DMS 273 (cell line): ENCODE measurements at regions not wholly inside any gene's neighbourhood (a gene's known extent, or its start where the extent isn't known, plus 50 kb on each side); places are given as distances from the start of the nearest gene placed in this dataset.

Source experiments
- DNase-seq: peaks from one replicate; lab custom pipeline; 2025; ENCODE audit not compliant: unreplicated experiment; lab: John Stamatoyannopoulos, UW

- DNase-seq: peak; percentile 45
Measured at GRCh38 chr2:65800998-65801397, 368.6 kb upstream of the SPRED2 start.

DNA sequence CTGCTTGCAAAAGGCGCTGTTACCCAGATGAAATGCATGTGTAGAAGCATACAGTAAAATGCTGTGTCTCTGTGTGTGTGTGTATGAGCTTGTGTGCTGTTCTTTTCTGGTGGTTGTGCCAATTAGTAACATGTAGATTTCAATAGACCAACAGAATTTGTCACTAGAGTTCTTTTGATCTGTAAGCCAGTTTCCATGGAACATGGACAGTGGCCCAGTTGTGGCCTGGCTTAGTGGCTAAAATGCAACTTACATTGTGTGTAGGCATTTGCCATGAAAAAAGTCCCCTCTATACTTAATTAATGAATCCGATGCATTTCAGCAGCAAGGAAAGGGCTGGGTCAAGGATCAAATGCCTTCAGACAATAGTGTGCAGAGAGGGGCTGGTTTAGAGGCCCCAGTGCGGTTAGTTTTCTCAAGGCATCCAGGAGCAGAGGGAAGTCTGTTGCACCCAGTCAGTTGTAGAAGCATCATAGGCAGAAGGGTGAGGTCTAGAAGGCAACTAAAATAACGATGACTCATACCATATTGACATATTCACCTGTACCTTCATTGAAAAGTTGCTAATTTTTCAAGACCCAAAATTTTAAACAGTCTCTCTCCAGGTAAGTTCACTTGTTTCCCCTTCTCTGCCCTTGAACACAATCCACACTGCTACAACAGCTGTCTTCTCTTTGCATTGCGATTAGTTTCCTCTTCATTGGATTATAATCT, 366.9 kb upstream of the SPRED2 start:
- DNase-seq: no peak

GRCh38 chr2:65798641-65799040, 366.2 kb upstream of the SPRED2 start:
- DNase-seq: no peak

DNA sequence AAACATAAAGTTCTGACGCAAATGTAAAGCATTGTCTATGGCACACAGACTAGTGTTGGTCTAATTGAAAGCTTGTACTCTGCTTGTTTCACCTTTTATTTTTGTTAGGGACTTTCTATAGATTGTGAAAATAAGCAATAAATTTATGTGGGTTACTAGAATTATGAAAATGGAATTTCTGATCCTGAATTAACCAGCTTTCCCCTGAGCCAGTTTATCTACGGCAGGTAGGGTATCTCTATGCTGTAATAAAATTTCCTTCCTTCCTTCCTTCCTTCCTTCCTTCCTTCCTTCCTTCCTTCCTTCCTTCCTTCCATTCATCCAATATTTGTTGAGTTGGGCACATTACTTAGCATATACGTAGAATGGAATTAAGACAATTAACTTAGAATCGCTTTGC, 362.6 kb upstream of the SPRED2 start:
- DNase-seq: no peak

DNA sequence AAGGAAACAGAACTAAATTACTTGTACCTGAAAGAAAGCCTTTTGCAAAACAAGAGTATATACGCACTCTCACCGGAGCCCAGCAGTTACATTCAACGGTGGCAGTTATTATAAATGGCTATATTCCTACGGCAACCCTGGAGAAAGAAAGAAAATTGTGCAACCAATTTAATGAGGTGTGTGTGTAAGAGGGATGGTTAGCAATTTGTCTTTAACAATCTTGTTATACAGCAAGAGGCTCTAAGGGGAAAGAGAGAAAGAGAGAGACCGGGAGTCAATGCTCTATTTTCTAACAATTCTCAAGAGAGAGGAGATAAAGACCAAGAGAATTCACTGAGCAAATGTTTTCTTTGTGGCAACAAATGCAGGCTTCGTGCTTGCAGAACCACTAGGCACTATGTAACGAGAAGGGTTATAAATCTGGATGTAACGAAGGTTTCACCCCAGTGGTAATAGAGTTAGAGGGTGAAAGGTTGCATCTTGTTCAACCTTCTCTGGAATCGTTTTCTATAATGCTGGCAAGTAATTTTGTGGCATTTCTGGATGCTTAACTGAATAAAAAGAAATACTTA, 359.1 kb upstream of the SPRED2 start:
- DNase-seq: no peak

GRCh38 chr2:65790676-65790935, 358.2 kb upstream of the SPRED2 start:
- DNase-seq: no peak

GRCh38 chr2:65789923-65790675, 357.7 kb upstream of the SPRED2 start:
- DNase-seq: no peak

GRCh38 chr2:65788556-65788955, 356.2 kb upstream of the SPRED2 start:
- peak; percentile 71 for DNase-seq

DNA sequence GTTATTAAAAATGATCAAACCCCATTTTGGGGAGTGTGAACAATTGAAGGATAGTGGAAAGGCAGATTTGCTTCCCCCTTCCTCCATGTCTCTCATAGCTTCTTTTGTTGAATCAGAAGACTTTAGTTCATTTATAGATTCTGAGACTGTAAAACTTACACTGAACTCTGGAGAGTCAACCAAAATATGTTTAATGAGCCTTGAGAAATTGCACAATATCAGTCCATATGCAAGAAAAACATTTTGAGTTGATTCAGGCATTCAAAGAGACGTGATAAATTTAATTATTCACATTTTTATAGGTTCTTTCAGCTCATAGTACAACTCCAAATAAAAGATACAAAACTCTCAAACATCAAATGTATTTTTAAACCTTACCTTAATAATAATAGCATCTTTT, 354.4 kb upstream of the SPRED2 start:
- DNase-seq: no peak

- DNase-seq: no peak
Measured at GRCh38 chr2:65786007-65786717, 353.8 kb upstream of the SPRED2 start.

- DNase-seq: no peak
Measured at GRCh38 chr2:65782996-65783650, 350.7 kb upstream of the SPRED2 start.

DNA sequence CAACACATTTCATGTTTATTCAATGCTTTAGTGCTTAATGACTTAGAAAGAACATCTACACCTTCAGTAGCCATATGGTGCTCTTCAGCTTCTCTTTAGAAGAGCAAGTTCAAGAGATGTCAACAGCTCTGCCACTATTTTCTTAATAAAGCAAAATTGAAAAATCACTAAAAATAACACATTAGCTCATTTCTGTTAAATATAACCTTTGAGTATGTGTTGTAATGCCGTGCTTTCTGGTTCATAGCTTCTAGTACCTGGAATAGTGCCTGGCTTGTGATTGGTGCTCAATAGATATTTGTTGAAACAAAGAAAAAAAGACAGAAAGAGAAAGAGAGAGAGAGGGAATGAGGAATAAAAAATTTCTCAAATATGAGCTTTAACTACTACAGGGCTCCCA, 349.8 kb upstream of the SPRED2 start:
- peak; percentile 22 for DNase-seq

DNA sequence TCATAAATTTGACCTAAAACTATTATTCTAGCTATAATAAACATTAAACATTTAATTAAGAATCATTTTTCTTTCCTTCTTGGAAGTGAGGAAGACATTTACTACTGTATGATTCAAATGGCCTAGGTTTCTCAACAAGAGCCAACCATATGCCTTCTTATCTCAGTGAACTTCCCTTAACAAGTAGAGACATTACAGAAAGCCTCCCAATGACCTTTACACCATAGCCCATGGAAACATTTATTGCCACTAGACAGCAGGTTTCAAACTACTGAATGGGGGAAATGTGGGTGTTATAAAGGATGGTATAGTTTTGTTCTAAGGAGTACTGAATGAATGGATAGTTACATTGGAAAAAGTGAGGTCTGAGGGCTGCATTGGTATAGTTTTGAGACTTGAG, 349.4 kb upstream of the SPRED2 start:
- no peak for DNase-seq

DNA sequence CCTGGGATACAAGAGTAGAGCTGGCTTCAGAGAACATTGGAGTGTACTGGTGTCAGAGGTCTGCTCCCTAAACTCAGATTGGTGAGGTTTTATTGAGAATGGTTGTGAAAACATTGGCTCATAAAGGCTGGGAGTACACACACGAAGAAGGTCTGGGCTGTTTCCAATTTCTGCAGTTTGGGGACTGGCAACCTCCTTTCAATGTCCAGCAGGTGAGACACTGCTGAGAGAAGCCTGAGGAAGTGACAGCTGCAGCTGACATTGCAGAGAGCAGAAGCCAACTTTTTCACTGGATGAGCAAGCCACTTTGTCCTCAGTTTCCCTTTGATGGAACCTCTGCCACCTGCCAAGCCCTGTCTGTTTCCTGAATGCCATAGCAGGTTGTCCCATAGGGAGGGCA, 346.6 kb upstream of the SPRED2 start:
- no peak for DNase-seq

GRCh38 chr2:65778137-65778536, 345.7 kb upstream of the SPRED2 start:
- peak; percentile 37 for DNase-seq

- DNase-seq: no peak
Measured at GRCh38 chr2:65775839-65776238, 343.4 kb upstream of the SPRED2 start.

GRCh38 chr2:65767946-65768345, 335.5 kb upstream of the SPRED2 start:
- DNase-seq: no peak

GRCh38 chr2:65766768-65767267, 334.4 kb upstream of the SPRED2 start:
- DNase-seq: no peak

DNA sequence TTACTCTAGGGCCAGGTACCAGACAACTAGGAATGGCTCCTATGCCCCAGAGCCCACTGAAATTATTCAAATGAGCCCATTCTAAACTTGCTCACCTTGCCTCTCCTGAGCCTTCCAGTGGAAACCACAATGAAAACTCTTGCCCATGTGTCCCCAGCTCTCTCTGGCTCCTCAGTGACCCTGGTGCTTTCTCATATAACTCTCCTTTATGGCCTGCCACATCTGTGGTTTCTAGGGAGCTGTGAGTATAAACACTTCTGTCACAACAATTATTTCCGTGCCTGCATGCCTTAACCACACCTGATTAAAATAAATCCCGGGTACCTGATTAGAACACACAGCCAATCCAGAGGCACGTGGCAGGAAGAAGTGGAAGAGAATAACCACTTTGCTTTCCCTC, 333.0 kb upstream of the SPRED2 start:
- no peak for DNase-seq

- DNase-seq: no peak
Measured at GRCh38 chr2:65762068-65762467, 329.7 kb upstream of the SPRED2 start.

DNA sequence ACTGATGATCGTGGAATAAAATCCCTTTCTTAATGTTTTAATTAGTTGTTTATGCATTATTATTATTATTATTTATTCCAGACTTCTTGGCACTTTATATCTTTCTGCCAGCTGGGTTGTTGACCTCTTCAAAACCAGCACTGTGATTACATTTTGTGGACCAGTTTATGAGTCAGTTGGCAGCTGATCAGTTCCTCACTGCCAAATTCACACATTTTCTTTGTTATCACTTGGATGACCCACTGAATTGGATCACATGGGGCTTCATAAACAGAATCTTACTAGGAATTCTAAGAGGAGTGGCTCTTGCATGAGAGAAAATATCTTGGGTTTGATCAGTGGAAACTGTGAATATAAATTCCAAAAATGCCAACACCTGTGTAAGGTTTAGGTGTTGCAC, 321.8 kb upstream of the SPRED2 start:
- DNase-seq: no peak
